Testis (tissue), 2 donors: ENCODE measurements at regions not wholly inside any gene's neighbourhood (a gene's known extent, or its start where the extent isn't known, plus 50 kb on each side); places are given as distances from the start of the nearest gene placed in this dataset.

ENCODE experiments used
- DNase-seq: peaks from one replicate; pipeline ENCODE4 v3.0.0-alpha.2; 2019
- H3K27ac ChIP-seq, 2 donors: fragments of 200-600 bp; sonication (generic); one replicate each; pipeline ENCODE4 v1.5.1; 2019
- H3K27me3 ChIP-seq: fragments of 200-600 bp; sonication (generic); one replicate; pipeline ENCODE4 v1.5.1; 2019
- H3K36me3 ChIP-seq: fragments of 200-600 bp; sonication (generic); one replicate; pipeline ENCODE4 v1.5.1; 2017; ENCODE audit warnings: low read depth; ENCODE audit errors: missing control alignments
- H3K4me1 ChIP-seq: fragments of 200-600 bp; sonication (generic); one replicate; pipeline ENCODE4 v1.5.1; 2019
- H3K4me3 ChIP-seq, 2 donors: fragments of 200-600 bp; sonication (generic); one replicate each; pipeline ENCODE4 v1.5.1; 2017 to 2019
- H3K9me3 ChIP-seq: fragments of 200-600 bp; sonication (generic); one replicate; pipeline ENCODE4 v1.5.1; 2017
- CTCF ChIP-seq, 3 experiments: fragments of 450-650 bp in 2 of 3; fragments of 200-600 bp in 1 of 3; sonication (generic) in 1 of 3; IDR thresholded peaks; one replicate each; pipeline ENCODE4 v1.5.1; 2016 to 2019; ENCODE audit warnings: antibody characterized with exemption in 3 of 3, mild to moderate bottlenecking in 2 of 3, moderate library complexity in 1 of 3
- POLR2A ChIP-seq: fragments of 450-650 bp; IDR thresholded peaks from one replicate; pipeline ENCODE4 v1.6.1; 2017; ENCODE audit warnings: antibody characterized with exemption, mild to moderate bottlenecking, moderate library complexity
- WGBS, 2 donors: methylation state at CpG; one replicate each; pipeline ENCODE4 v1.1.5; 2018; 5-methylcytosine and 5-hydroxymethylcytosine counted together
- intact Hi-C: fragments of 100-400 bp; cut with DNase I; formaldehyde crosslinking; loops from one replicate; pipeline ENCODE4 v1.15.1; 2023; ENCODE audit warnings: low total_unique reads

GRCh38 chrX:40818236-40818635 is 82.9 kb upstream of the MED14 start:
- Histone ChIP-seq H3K27ac (no peak overlapping the region), H3K9me3 (no peaks in the 10 kb centered on the region), H3K4me3 (no peak overlapping the region), H3K36me3 (no peaks in the 10 kb centered on the region), H3K4me1 (no peaks in the 10 kb centered on the region), H3K27me3 (no peaks in the 10 kb centered on the region)
- intact Hi-C loops, result no loop called here
- no peak for DNase-seq
- WGBS, 2 donors, result 87 to 100% methylated on average over 1 of the region's 1 CpG
- no peak for TF ChIP-seq CTCF (IDR thresholded peaks at IDR 0.05)
- TF ChIP-seq POLR2A, result no peak

- 95% methylated on average over 4 of the region's 4 CpGs; no CpG with 5 or more reads in 1 of the 2 donors for WGBS, 2 donors
- intact Hi-C loops, result no loop called here
- Histone ChIP-seq H3K27me3 (no peaks in the 10 kb centered on the region), H3K27ac (no peak overlapping the region), H3K4me3 (no peak overlapping the region), H3K36me3 (no peaks in the 10 kb centered on the region), H3K4me1 (no peaks in the 10 kb centered on the region), H3K9me3 (no peaks in the 10 kb centered on the region)
- no peak for DNase-seq
- no peak for TF ChIP-seq POLR2A
- no peak for TF ChIP-seq CTCF (IDR thresholded peaks at IDR 0.05)
These were observed 86.4 kb upstream of the MED14 start for GRCh38 chrX:40821780-40822179.

- Histone ChIP-seq H3K27ac (no peak overlapping the region), H3K4me1 (no peaks in the 10 kb centered on the region), H3K36me3 (no peaks in the 10 kb centered on the region), H3K27me3 (no peaks in the 10 kb centered on the region), H3K4me3 (no peak overlapping the region), H3K9me3 (no peaks in the 10 kb centered on the region)
- intact Hi-C loops, result no loop called here
- WGBS, 2 donors, result 100% methylated on average over 3 of the region's 4 CpGs
- no peak for TF ChIP-seq POLR2A
- TF ChIP-seq CTCF (IDR thresholded peaks at IDR 0.05), result no peak
- DNase-seq, result no peak
These were observed 92.0 kb upstream of the MED14 start for GRCh38 chrX:40827331-40827730.

GRCh38 chrX:40831750-40832149 is 96.4 kb upstream of the MED14 start:
- 92% methylated on average over 9 of the region's 12 CpGs; no CpG with 5 or more reads in 1 of the 2 donors for WGBS, 2 donors
- Histone ChIP-seq H3K4me3 (no peak overlapping the region), H3K9me3 (no peaks in the 10 kb centered on the region), H3K4me1 (no peaks in the 10 kb centered on the region), H3K36me3 (no peaks in the 10 kb centered on the region), H3K27me3 (no peaks in the 10 kb centered on the region), H3K27ac (no peak overlapping the region)
- TF ChIP-seq CTCF (IDR thresholded peaks at IDR 0.05) (no peak), POLR2A (no peak)
- no peak for DNase-seq
- intact Hi-C loops, result no loop called here

GRCh38 chrX:40832723-40833122 is 97.4 kb upstream of the MED14 start:
- H3K9me3 ChIP-seq, result no peaks in the 10 kb centered on the region
- H3K27ac ChIP-seq, result no peak overlapping the region
- WGBS, 2 donors, result 94% methylated on average over 9 of the region's 39 CpGs; no CpG with 5 or more reads in 1 of the 2 donors
- TF ChIP-seq POLR2A, result no peak
- TF ChIP-seq CTCF (IDR thresholded peaks at IDR 0.05), result no peak
- no peaks in the 10 kb centered on the region for H3K27me3 ChIP-seq
- no peak overlapping the region for H3K4me3 ChIP-seq
- intact Hi-C loops, result no loop called here
- no peak for DNase-seq
- no peaks in the 10 kb centered on the region for H3K4me1 ChIP-seq
- no peaks in the 10 kb centered on the region for H3K36me3 ChIP-seq
